Smooth muscle cell (in vitro differentiated cells): ENCODE measurements at regions not wholly inside any gene's neighbourhood (a gene's known extent, or its start where the extent isn't known, plus 50 kb on each side); places are given as distances from the start of the nearest gene placed in this dataset.

Experiments used
- DNase-seq: peaks from one replicate; lab custom pipeline; 2025; ENCODE audit not compliant: unreplicated experiment; lab: John Stamatoyannopoulos, UW
- H2AFZ ChIP-seq: fragments of 200-600 bp; sonication (generic); 2 replicates; pipeline ENCODE4 v1.6.0; 2016; ENCODE audit warnings: antibody characterized with exemption, low read depth, mild to moderate bottlenecking
- H3F3A ChIP-seq: fragments of 200-600 bp; sonication (generic); 2 replicates; pipeline ENCODE4 v1.6.0; 2017; ENCODE audit warnings: antibody characterized with exemption, low read depth
- H3K27ac ChIP-seq: fragments of 200-600 bp; sonication (generic); 2 replicates; pipeline ENCODE4 v1.5.1; 2016; ENCODE audit warnings: low read depth, mild to moderate bottlenecking
- H3K27me3 ChIP-seq: fragments of 200-600 bp; sonication (generic); 2 replicates; pipeline ENCODE4 v1.6.1; 2016; ENCODE audit warnings: low read depth, mild to moderate bottlenecking
- H3K36me3 ChIP-seq: fragments of 200-600 bp; sonication (generic); 2 replicates; pipeline ENCODE4 v1.5.1; 2016; ENCODE audit warnings: low read depth
- H3K4me1 ChIP-seq: fragments of 200-600 bp; sonication (generic); 2 replicates; pipeline ENCODE4 v1.5.1; 2016; ENCODE audit warnings: low read depth
- H3K4me2 ChIP-seq: fragments of 200-600 bp; sonication (generic); 2 replicates; pipeline ENCODE4 v1.6.0; 2016; ENCODE audit warnings: mild to moderate bottlenecking
- H3K4me3 ChIP-seq: fragments of 200-600 bp; sonication (generic); 2 replicates; pipeline ENCODE4 v1.5.1; 2016; ENCODE audit warnings: mild to moderate bottlenecking
- H3K79me2 ChIP-seq: fragments of 200-600 bp; sonication (generic); 2 replicates; pipeline ENCODE4 v1.6.0; 2016; ENCODE audit warnings: low read depth, mild to moderate bottlenecking
- H3K9ac ChIP-seq: fragments of 200-600 bp; sonication (generic); 2 replicates; pipeline ENCODE4 v1.6.0; 2016; ENCODE audit warnings: low read depth
- H3K9me3 ChIP-seq: fragments of 200-600 bp; sonication (generic); replicated peaks from 2 replicates; pipeline ENCODE4 v1.5.1; 2016; ENCODE audit warnings: low read depth
- H4K20me1 ChIP-seq: fragments of 200-600 bp; sonication (generic); 2 replicates; pipeline ENCODE4 v1.6.0; 2016; ENCODE audit warnings: low read depth
- CTCF ChIP-seq: fragments of 200-600 bp; sonication (generic); IDR thresholded peaks from 2 replicates; pipeline ENCODE4 v1.5.1; 2017; ENCODE audit warnings: borderline replicate concordance, mild to moderate bottlenecking, antibody characterized with exemption; ENCODE audit not compliant: insufficient read depth, poor library complexity, severe bottlenecking
- WGBS: methylation state at CpG from one replicate; pipeline ENCODE4 v1.1.7; 2016; ENCODE audit warnings: low lambda C conversion rate; 5-methylcytosine and 5-hydroxymethylcytosine counted together

DNA sequence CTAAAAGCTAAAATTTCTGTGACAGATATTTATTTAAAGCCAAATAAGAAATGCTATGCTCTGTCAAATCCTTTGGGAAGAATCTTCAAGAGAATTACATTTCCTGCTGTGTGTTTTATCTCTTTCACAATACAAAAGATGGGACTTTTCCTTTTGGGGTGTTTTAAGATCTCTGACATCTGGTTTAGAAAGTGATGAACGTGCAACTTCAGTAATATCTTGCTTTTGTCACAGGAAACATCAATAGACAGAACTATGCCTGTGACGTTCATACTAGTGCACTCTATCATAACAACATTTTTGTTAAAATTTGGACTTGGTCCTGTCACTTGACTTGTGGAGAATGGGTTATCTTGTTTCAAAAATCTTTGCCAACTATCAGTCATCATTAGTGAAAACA is 195.7 kb upstream of the KCNMB2 start:
- Histone ChIP-seq H3K9ac (no peak overlapping the region), H2AFZ (no peak overlapping the region), H4K20me1 (no peaks in the 10 kb centered on the region), H3K9me3 (no peaks in the 10 kb centered on the region), H3K4me1 (no peaks in the 10 kb centered on the region), H3K27me3 (no peaks in the 10 kb centered on the region), H3K36me3 (no peaks in the 10 kb centered on the region), H3K4me2 (no peak overlapping the region), H3K27ac (no peak overlapping the region), H3F3A (no peaks in the 10 kb centered on the region), H3K4me3 (no peak overlapping the region), H3K79me2 (no peaks in the 10 kb centered on the region)
- WGBS: 78% methylated on average over 2 of the region's 2 CpGs
- no peak for TF ChIP-seq CTCF
- no peak for DNase-seq

DNA sequence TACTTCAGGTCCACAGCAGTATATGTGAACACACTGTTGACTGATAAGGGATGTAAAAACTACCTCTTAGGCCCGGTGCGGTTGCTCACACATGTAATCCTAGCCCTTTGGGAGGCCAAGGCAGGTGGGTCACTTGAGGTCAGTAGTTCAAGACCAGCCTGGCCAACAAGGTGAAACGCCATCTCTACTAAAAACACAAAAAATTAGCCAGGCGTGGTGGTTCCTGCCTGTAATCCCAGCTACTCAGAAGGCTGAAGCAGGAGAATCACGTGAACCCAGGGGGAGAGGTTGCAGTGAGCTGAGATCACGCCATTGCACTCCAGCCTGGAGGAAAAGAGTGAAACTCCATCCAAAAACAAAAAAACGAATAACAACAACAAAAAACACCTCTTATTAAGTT is 194.6 kb upstream of the KCNMB2 start:
- no peaks in the 10 kb centered on the region for H4K20me1 ChIP-seq
- H3K9ac ChIP-seq: no peak overlapping the region
- H3K27me3 ChIP-seq: no peaks in the 10 kb centered on the region
- no peaks in the 10 kb centered on the region for H3K79me2 ChIP-seq
- H2AFZ ChIP-seq: no peak overlapping the region
- H3F3A ChIP-seq: no peaks in the 10 kb centered on the region
- 90% methylated on average over 7 of the region's 7 CpGs for WGBS
- no peaks in the 10 kb centered on the region for H3K9me3 ChIP-seq
- H3K36me3 ChIP-seq: no peaks in the 10 kb centered on the region
- DNase-seq: no peak
- no peaks in the 10 kb centered on the region for H3K4me1 ChIP-seq
- H3K4me3 ChIP-seq: no peak overlapping the region
- H3K27ac ChIP-seq: no peak overlapping the region
- H3K4me2 ChIP-seq: no peak overlapping the region
- no peak for TF ChIP-seq CTCF

DNA sequence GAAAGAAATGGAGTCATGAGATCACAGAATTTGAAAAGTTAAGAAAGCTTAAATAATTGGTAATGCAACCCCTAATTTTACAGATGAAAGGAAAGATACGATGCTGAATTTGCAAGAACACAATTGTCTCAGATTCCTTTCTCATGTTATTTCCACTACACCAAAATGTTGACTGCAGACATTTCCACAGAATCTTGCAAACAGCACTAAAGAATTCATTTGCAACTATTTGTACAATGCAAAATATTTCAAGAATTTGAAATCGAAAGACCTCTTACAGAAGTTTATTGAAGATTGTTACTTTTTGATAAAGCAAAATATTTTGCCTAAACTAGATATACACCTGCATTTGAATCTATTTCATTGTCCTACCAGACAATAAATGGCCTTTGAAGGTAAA is 194.1 kb upstream of the KCNMB2 start:
- H3K4me3 ChIP-seq: no peak overlapping the region
- H3F3A ChIP-seq: no peaks in the 10 kb centered on the region
- H3K4me2 ChIP-seq: no peak overlapping the region
- TF ChIP-seq CTCF: no peak
- no peaks in the 10 kb centered on the region for H3K36me3 ChIP-seq
- H4K20me1 ChIP-seq: no peaks in the 10 kb centered on the region
- DNase-seq: no peak
- no peak overlapping the region for H2AFZ ChIP-seq
- no peaks in the 10 kb centered on the region for H3K4me1 ChIP-seq
- 59% methylated on average over 2 of the region's 2 CpGs for WGBS
- no peaks in the 10 kb centered on the region for H3K9me3 ChIP-seq
- H3K27ac ChIP-seq: no peak overlapping the region
- H3K9ac ChIP-seq: no peak overlapping the region
- no peaks in the 10 kb centered on the region for H3K79me2 ChIP-seq
- H3K27me3 ChIP-seq: no peaks in the 10 kb centered on the region

DNA sequence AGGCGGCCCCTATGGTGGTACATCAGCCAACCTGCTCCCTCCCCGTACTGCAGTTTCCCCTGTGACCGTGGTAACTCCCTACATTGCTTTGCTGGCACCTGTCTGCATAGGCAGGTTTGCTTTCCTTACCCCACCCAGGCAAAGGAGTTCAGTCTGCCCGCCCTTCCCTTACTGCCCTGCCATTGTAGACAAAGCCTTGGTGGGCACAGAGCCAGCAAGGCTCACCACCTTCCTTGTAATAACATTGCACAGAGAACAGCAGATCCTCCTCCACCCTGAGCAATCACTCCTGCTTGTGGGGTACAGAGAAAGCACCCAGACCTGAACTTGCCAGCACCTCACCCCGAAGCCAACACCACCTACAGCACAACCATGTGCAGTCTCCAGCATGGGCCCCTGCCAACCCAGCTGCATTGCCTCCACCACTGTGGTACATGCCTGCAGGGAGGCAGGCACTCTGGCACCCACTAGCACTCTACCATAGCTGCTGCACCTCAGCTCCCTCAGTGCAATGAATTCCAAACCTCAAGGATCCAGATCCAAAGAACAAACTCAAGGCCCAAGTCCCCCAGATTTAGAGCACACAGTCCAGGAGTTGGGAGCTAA is 192.7 kb upstream of the KCNMB2 start:
- Histone ChIP-seq H3K9me3 (no peaks in the 10 kb centered on the region), H3K36me3 (no peaks in the 10 kb centered on the region), H3K27me3 (no peaks in the 10 kb centered on the region), H4K20me1 (no peaks in the 10 kb centered on the region), H2AFZ (no peak overlapping the region), H3K9ac (no peak overlapping the region), H3K4me2 (no peak overlapping the region), H3K79me2 (no peaks in the 10 kb centered on the region), H3K4me3 (no peak overlapping the region), H3F3A (no peaks in the 10 kb centered on the region), H3K4me1 (no peaks in the 10 kb centered on the region), H3K27ac (no peak overlapping the region)
- DNase-seq: no peak
- WGBS: 96% methylated on average over 5 of the region's 5 CpGs
- TF ChIP-seq CTCF: no peak
